Glomerular visceral epithelial cell (primary cell): ENCODE measurements at regions not wholly inside any gene's neighbourhood (a gene's known extent, or its start where the extent isn't known, plus 50 kb on each side); places are given as distances from the start of the nearest gene placed in this dataset.
"Not testable (repeated sequence)": the region's sequence is repeated elsewhere in the genome, so short reads cannot be mapped to it uniquely, and the experiment has no call there.

Source experiments
- DNase-seq: peaks from one replicate; pipeline ENCODE4 v3.0.0-alpha.2; 2016; ENCODE audit errors: extremely low spot score

- DNase-seq = peak; percentile 49
Measured at GRCh38 chr15:87722941-87723691, 533.4 kb downstream of the NTRK3 start.

- no peak for DNase-seq
Measured at GRCh38 chr15:87720235-87720634, 536.3 kb downstream of the NTRK3 start.

GRCh38 chr15:87716422-87716821, 540.1 kb downstream of the NTRK3 start:
- no peak for DNase-seq

GRCh38 chr15:87715252-87715651, 541.3 kb downstream of the NTRK3 start:
- no peak for DNase-seq

GRCh38 chr15:87713475-87713879, 543.1 kb downstream of the NTRK3 start:
- DNase-seq = no peak

- DNase-seq = no peak
Measured at GRCh38 chr15:87712211-87712610, 544.3 kb downstream of the NTRK3 start.

GRCh38 chr15:87711026-87711425, 545.5 kb downstream of the NTRK3 start:
- peak; percentile 21 for DNase-seq

- DNase-seq = no peak
Measured at GRCh38 chr15:87710406-87710805, 546.1 kb downstream of the NTRK3 start.

DNA sequence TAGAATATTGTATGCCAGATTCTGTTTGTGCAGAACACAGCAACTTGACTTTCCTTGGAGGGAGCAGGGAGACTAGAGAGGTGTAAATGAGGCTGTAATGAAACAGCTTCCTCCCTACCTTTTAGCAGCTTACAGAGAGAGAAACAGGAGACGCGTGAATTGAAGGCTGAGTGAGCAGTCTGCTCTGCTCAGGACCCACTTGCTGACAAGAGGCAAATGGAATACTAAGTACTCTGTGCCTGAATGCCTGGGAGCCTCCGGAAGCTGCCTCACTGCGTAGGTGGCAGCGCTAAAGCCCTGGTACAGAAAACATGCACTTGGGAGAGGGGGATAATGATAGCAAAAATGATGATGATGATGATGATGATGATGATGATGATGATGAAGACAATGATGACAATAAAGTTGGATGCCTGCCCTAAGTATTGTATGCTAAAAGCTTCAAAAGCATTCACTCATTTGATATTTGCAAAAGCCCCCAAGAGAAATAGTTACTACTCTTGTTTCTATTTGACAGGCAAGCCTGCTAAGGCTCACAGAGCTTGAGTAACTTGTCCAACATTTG, 548.9 kb downstream of the NTRK3 start:
- no peak for DNase-seq

DNA sequence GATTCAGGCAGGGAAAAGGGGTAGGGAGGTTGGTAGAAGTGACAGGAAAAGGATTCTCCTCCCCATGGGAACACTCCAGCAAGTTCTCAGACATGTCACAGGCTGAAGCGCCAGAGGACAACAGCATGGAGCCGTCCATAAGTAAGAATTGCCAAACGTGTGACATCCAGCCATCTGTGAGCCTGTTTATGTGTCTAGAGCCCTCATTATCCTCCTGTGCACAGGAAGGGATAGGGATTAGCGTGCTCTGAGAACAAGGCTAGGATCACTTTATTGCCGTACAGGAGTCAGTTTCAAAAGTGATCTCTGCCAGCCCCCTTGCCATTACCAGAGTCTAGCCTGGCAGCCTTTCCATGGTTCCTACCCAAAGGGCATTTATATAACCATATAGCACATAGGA, 549.5 kb downstream of the NTRK3 start:
- DNase-seq = no peak

DNA sequence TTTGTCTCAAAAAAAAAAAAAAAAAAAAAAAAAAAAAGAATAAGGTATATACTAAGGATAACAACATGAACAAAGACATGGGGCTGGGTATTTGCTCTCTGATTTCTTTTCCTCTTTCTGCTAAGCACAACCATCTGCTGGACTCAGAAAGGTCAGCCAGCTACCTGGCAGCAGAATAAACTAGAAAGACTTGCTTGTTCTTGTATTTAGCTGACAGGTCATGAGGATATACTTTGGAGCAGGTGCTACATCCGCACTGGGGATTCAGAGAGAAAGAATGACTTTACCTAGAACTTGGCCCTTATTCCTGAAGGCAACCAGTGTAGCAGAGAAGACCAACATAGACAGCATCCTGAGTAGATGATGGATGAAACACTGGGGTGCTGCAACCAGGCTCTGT, 550.5 kb downstream of the NTRK3 start:
- no peak for DNase-seq

DNA sequence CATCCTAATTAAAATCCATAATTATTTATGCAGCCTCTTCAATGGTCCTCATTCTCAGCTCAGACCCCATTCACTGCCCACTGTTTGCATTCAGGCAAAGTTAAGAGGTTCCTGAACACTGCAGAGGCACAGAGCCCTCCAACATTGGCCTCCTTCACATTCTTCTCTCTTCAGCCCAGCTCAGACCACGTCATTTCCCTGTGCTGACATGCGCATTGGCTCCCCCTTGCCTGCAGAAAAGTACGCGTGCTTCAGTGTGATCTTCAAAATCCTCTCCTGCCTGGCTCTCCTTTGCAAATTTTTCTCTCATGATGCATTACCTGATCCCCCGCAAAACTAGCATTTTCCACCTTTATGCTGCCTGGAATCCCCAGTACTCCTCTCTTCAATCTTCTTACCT, 552.3 kb downstream of the NTRK3 start:
- DNase-seq = no peak

GRCh38 chr15:87703327-87704111, 553.0 kb downstream of the NTRK3 start:
- no peak for DNase-seq

- no peak for DNase-seq
Measured at GRCh38 chr15:87702270-87702669, 554.3 kb downstream of the NTRK3 start.

DNA sequence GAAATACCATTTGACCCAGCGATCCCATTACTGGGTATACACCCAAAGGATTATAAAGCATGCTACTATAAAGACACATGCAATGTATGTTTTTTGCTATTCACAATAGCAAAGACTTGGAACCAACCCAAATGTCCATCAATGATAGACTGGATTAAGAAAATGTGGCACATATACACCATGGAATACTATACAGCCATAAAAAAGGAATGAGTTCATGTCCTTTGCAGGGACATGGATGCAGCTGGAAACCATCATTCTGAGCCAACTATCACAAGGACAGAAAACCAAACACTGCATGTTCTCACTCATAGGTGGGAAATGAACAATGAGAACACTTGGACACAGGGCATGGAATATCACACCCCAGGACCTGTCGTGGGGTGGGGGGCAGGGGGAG, 558.1 kb downstream of the NTRK3 start:
- DNase-seq = not testable (repeated sequence)

DNA sequence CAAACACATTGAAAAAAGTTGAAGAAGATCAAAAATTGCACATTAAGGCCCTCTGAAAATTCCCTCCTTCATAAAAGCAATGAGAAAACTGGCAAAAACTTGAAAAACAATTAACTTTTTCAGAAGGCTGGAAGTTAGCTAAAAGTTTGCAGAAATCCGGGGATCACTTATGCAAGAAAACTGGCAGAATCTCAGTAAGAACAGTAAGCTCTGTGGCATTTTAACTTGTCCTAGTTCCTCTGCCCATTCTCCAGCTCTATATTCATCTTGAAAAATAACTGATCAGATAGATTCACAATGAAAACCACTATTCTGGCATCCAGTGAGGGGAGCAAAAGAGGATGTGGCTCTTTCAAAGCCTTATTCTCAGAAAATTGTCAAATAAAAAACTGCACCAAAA, 566.8 kb downstream of the NTRK3 start:
- no peak for DNase-seq

DNA sequence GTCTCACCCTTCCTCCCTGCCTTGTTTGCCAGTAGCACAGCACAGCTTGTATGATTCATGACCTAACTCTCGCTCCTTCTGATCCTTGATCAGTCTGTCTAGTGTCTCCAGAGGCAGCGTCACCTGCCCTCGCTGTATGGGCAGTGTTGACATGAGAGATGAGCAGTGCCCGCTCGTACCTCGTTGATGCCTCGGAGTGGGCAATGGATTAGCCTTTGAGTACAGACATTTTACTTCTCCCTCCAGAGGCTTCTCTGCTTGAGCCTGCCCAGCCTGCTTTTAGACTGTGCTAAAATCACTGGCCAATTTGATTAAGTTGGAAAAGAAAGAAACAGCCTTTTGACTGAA, 569.0 kb downstream of the NTRK3 start:
- DNase-seq = no peak

DNA sequence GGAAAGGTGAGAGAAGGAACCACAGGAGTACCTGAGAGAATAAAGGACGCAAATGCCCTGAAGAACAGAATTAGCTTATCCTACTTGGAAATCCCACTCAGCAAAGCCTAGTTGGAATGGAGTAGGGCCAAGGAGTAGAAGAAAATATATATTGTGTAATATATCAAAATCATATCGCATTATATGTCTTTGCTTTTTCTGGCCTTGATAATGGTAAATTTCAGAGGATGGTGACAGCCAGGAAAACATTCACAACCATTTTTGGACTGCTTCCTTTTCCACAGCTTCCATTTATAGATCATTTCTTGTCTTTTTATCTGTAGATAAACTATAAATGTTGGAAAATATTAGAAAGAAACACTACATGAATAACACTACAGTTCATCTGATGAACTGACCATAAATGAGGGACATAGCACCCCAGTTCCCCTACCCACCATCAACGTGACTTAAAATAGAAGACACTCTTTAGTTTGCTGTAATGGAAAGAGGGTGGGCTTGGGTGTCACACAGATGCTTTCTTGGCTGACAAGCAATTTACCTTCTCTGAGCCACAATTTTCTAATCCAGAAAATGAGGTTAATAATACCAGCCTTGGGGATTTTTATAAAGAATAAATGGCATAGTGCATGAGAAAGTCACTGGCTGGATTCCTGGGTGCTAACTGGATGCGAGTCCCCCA, 569.6 kb downstream of the NTRK3 start:
- DNase-seq = no peak

- DNase-seq = no peak
Measured at GRCh38 chr15:87686339-87686738, 570.2 kb downstream of the NTRK3 start.

DNA sequence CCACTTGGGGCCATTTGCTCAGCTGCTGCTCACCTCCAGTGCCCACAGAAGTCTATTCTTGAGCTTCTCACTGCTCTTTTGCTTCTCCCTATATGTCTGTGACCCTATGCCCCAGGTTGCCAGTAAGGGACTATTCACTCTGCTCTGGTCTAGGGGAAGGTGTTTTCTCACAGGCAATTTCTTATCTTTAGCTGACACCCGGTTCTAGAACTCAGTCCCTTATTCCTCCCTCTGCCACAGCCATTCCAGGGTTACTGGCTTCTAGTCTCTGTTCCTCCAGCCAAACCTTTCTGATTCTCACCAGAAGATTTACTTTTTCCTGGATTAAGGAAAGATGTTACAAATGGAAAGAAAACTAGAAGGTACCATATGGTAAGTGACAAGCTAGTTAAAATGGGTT, 574.0 kb downstream of the NTRK3 start:
- DNase-seq = no peak

DNA sequence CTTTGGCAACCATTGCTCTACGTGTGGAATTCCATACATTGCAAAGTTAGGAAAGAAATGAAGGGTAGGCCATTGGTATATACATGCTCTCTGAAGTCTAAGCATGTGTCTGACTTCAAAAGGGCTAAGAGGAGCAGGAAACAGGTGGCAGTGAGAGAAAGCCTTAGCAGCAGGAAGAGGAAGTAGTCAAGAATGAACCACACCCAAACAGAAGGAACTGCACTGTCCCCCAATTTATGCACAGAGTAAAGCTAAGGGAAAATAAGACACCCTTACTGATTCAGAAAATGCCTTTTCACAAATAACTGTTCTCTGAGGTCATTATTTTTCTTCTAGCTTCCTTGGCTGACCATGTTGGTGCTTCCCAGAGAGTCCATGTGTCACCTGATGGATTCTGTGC, 575.4 kb downstream of the NTRK3 start:
- DNase-seq = peak; percentile 3

DNA sequence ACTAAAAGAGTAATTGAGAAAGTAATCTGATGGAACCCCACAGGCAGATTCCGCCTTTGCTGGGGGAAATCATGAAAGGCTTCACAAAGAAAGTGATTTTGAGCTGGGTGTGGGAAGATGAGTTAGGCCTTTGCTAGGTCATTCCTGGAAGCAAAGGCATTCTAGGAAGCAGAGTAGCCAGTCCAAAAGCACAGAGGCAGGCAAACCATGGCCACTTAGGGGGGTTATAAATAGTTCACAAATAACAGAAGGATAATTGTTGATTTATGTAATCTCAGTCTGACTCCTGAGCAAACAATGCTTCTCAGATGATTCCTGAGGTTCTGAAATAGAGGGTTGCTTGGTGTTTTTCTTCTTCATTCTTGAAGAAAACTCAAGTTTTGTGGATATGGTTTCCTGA, 576.3 kb downstream of the NTRK3 start:
- DNase-seq = no peak

GRCh38 chr15:87675271-87675670, 581.3 kb downstream of the NTRK3 start:
- DNase-seq = no peak
